ENCODE measurements at regions not wholly inside any gene's neighbourhood (a gene's known extent, or its start where the extent isn't known, plus 50 kb on each side); places are given as distances from the start of the nearest gene placed in this dataset.

DNA sequence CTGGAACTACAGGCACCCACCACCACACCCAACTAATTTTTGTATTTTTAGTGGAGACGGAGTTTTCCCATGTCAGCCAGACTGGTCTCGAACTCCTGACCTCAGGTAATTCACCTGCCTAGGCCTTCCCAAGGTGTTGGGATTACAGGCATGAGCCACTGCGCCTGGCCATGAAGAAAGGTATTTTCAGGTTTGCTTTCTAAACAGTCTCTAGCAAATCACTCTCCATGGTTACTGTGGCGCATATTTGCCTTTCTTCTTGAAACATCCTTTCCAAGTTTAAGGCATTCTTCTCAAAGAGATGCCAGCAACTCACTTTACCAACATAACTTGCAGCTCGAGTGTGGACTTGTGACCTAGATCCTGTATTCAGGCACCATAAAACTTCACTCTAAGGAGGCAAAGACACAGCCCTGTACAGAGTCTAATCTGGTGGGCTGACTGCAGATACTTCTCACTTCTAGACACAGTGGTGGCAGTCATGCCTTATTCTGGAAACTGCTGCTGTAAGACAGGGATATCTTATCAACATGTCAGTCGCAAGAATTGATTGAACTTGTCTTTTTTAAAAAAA lies 461.4 kb upstream of the TSHZ3 start:
- WGBS (ENCODE audit: low lambda C conversion rate) = 24% methylated on average over 6 of the region's 6 CpGs
- no peaks in the 10 kb centered on the region for H3K36me3 ChIP-seq (replicated peaks in 1 of 2; ENCODE audit: control insufficient read depth in 1 of 2, insufficient read depth in 2 of 2, low read length in 1 of 2)
- POLR2A ChIA-PET = no interaction called here
- no peak overlapping the region for H3K4me3 ChIP-seq (ENCODE audit: low read depth in 2 of 2, low read length in 1 of 2)
- no peaks in the 10 kb centered on the region for H3K79me2 ChIP-seq (ENCODE audit: insufficient read depth)
- H3K9me3 ChIP-seq = no peaks in the 10 kb centered on the region
- DNase-seq = no peak
- no peaks in the 10 kb centered on the region for H3K27me3 ChIP-seq (ENCODE audit: insufficient read depth)
- no peak for TF ChIP-seq NRF1 (IDR thresholded peaks at IDR 0.05; ENCODE audit: low read depth, low read length)
- no peak for TF ChIP-seq USF1 (IDR thresholded peaks at IDR 0.05; ENCODE audit: borderline replicate concordance, low read depth)
- TF ChIP-seq SIN3A (IDR thresholded peaks at IDR 0.05; ENCODE audit: borderline replicate concordance, low read depth, low read length) = no peak
- H3K9me2 ChIP-seq = no peaks in the 10 kb centered on the region
- H4K20me1 ChIP-seq (ENCODE audit: insufficient read depth) = no peaks in the 10 kb centered on the region
- no peak overlapping the region for H3K27ac ChIP-seq (ENCODE audit: low read depth in 2 of 2, low read length in 1 of 2)
- H3K9ac ChIP-seq = no peak overlapping the region
- H3F3A ChIP-seq (replicated peaks; ENCODE audit: insufficient read depth) = no peaks in the 10 kb centered on the region
- H3K4me1 ChIP-seq (ENCODE audit: control insufficient read depth in 1 of 2, insufficient read depth in 2 of 2, low read depth in 1 of 2, low read length in 1 of 2) = no peaks in the 10 kb centered on the region
- CTCF ChIA-PET = interaction anchor here (0.6 kb wide), 1 partner anchor 174 kb away, joined by 3 read pairs; no protein-coding TSS in a partner anchor
- no peak overlapping the region for H2AFZ ChIP-seq (ENCODE audit: low read depth)
- H3K4me2 ChIP-seq = no peak overlapping the region

GRCh38 chr19:31817971-31818797 lies 468.9 kb upstream of the TSHZ3 start:
- no peak overlapping the region for H3K27ac ChIP-seq (ENCODE audit: low read depth in 2 of 2, low read length in 1 of 2)
- no peaks in the 10 kb centered on the region for H3K79me2 ChIP-seq (ENCODE audit: insufficient read depth)
- ChIA-PET CTCF (interaction anchor here (0.7 kb wide), 1 partner anchor 9 kb away, joined by 3 read pairs; no protein-coding TSS in a partner anchor), POLR2A (no interaction called here)
- no peak overlapping the region for H3K4me2 ChIP-seq
- H4K20me1 ChIP-seq (ENCODE audit: insufficient read depth) = no peaks in the 10 kb centered on the region
- H3K9me3 ChIP-seq = no peaks in the 10 kb centered on the region
- H3K4me1 ChIP-seq (ENCODE audit: control insufficient read depth in 1 of 2, insufficient read depth in 2 of 2, low read depth in 1 of 2, low read length in 1 of 2) = no peaks in the 10 kb centered on the region; a peak in 2 of 4 replicates
- 40% methylated on average over 6 of the region's 6 CpGs for WGBS (ENCODE audit: low lambda C conversion rate)
- H3K9ac ChIP-seq = no peak overlapping the region
- no peaks in the 10 kb centered on the region for H3K27me3 ChIP-seq (ENCODE audit: insufficient read depth)
- H3K36me3 ChIP-seq (replicated peaks in 1 of 2; ENCODE audit: control insufficient read depth in 1 of 2, insufficient read depth in 2 of 2, low read length in 1 of 2) = no peaks in the 10 kb centered on the region
- no peak for DNase-seq
- no peak overlapping the region for H2AFZ ChIP-seq (ENCODE audit: low read depth)
- TF ChIP-seq USF1 (IDR thresholded peaks at IDR 0.05; ENCODE audit: borderline replicate concordance, low read depth) (no peak), MEF2A (IDR thresholded peaks at IDR 0.05; ENCODE audit: borderline replicate concordance, low read depth) (no peak)
- no peak overlapping the region for H3K4me3 ChIP-seq (ENCODE audit: low read depth in 2 of 2, low read length in 1 of 2)
- H3K9me2 ChIP-seq = no peaks in the 10 kb centered on the region
- no peaks in the 10 kb centered on the region for H3F3A ChIP-seq (replicated peaks; ENCODE audit: insufficient read depth)

DNA sequence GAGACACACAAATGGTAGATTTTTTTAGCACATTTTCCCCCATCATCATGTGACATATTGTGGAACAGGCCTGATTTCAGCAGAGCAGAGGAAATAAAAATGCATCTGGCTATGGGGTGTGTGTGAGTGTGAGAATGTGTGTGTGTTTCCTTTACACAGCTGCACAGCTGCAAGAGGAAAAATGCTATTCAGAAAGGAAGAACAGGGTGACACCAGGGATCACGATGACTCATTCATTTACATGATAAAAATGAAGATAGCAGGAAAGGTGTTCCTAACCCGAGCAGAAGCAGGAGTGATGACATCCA lies 469.5 kb upstream of the TSHZ3 start:
- Histone ChIP-seq H3K4me3 (ENCODE audit: low read depth in 2 of 2, low read length in 1 of 2) (no peak overlapping the region), H4K20me1 (ENCODE audit: insufficient read depth) (no peaks in the 10 kb centered on the region), H3K36me3 (replicated peaks in 1 of 2; ENCODE audit: control insufficient read depth in 1 of 2, insufficient read depth in 2 of 2, low read length in 1 of 2) (no peaks in the 10 kb centered on the region), H3K27me3 (ENCODE audit: insufficient read depth) (no peaks in the 10 kb centered on the region), H3K9me3 (no peaks in the 10 kb centered on the region), H2AFZ (ENCODE audit: low read depth) (no peak overlapping the region), H3F3A (replicated peaks; ENCODE audit: insufficient read depth) (no peaks in the 10 kb centered on the region), H3K27ac (ENCODE audit: low read depth in 2 of 2, low read length in 1 of 2) (no peak overlapping the region), H3K9me2 (no peaks in the 10 kb centered on the region), H3K4me2 (no peak overlapping the region), H3K79me2 (ENCODE audit: insufficient read depth) (no peaks in the 10 kb centered on the region), H3K4me1 (ENCODE audit: control insufficient read depth in 1 of 2, insufficient read depth in 2 of 2, low read depth in 1 of 2, low read length in 1 of 2) (no peaks in the 10 kb centered on the region; a peak in 2 of 4 replicates), H3K9ac (no peak overlapping the region)
- 0% methylated on average over 2 of the region's 2 CpGs for WGBS (ENCODE audit: low lambda C conversion rate)
- ChIA-PET CTCF (interaction anchor here (0.7 kb wide), 1 partner anchor 10 kb away, joined by 3 read pairs; no protein-coding TSS in a partner anchor), POLR2A (no interaction called here)
- DNase-seq = no peak
- TF ChIP-seq FOSL2 (IDR thresholded peaks at IDR 0.05; ENCODE audit: borderline replicate concordance, low read depth) = no peak
- no peak for TF ChIP-seq CHD2 (IDR thresholded peaks at IDR 0.05; ENCODE audit: low read length, partially characterized antibody)
- TF ChIP-seq RFX5 (IDR thresholded peaks at IDR 0.05; ENCODE audit: low read length) = no peak
- no peak for TF ChIP-seq NRF1 (IDR thresholded peaks at IDR 0.05; ENCODE audit: low read depth, low read length)
- TF ChIP-seq FOXM1 (IDR thresholded peaks at IDR 0.05; ENCODE audit: low read depth) = no peak
- TF ChIP-seq EP300 (IDR thresholded peaks at IDR 0.05; ENCODE audit: borderline replicate concordance in 1 of 2, low read depth in 1 of 2, low read length in 1 of 2) = no peak
- TF ChIP-seq REST (IDR thresholded peaks at IDR 0.05; ENCODE audit: low read depth, low read length) = no peak
- no peak for TF ChIP-seq RCOR1 (IDR thresholded peaks at IDR 0.05; ENCODE audit: low read length)
- TF ChIP-seq, protein P1, sequence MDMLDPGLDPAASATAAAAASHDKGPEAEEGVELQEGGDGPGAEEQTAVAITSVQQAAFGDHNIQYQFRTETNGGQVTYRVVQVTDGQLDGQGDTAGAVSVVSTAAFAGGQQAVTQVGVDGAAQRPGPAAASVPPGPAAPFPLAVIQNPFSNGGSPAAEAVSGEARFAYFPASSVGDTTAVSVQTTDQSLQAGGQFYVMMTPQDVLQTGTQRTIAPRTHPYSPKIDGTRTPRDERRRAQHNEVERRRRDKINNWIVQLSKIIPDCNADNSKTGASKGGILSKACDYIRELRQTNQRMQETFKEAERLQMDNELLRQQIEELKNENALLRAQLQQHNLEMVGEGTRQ (IDR thresholded peaks at IDR 0.05; ENCODE audit: borderline replicate concordance, low read depth, low read length) = no peak

Data from SK-N-SH (cell line).